OCI-LY1 (cell line): ENCODE measurements at regions not wholly inside any gene's neighbourhood (a gene's known extent, or its start where the extent isn't known, plus 50 kb on each side); places are given as distances from the start of the nearest gene placed in this dataset.

Experiments used
- EZH2 ChIP-seq: fragments of 200-600 bp; sonication (generic), shearing (Covaris generic); IDR thresholded peaks from 2 replicates; pipeline ENCODE4 v1.8.0; 2017; ENCODE audit warnings: borderline replicate concordance, mixed run types, mild to moderate bottlenecking, antibody characterized with exemption, low read length, moderate library complexity, mixed read lengths
- TF ChIP-seq, protein P1 (sequence below): fragments of 200-600 bp; sonication (generic), shearing (Covaris generic); IDR thresholded peaks from 2 replicates; pipeline ENCODE4 v1.5.1; 2017; ENCODE audit warnings: mild to moderate bottlenecking, antibody characterized with exemption, low read length, moderate library complexity, mixed read lengths

DNA sequence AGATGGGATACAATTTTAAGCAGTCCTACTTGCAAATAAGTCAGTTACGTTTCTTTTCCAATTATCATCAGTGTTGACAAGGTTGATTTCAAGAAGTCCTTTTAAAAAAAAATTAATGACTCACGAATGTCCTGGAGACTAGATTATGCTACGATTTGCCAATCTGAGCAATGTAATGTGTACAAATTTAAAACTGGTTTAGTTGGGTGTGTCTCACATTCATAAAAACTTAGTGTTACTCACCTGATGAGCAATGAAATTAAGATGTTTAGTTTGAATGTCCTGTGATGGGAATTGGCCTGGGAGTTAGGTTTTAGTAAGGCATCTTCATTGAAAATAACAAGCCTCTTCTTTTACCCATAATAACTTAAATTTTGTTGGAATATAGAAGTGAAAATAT lies 136.7 kb upstream of the POF1B start:
- TF ChIP-seq, protein P1, sequence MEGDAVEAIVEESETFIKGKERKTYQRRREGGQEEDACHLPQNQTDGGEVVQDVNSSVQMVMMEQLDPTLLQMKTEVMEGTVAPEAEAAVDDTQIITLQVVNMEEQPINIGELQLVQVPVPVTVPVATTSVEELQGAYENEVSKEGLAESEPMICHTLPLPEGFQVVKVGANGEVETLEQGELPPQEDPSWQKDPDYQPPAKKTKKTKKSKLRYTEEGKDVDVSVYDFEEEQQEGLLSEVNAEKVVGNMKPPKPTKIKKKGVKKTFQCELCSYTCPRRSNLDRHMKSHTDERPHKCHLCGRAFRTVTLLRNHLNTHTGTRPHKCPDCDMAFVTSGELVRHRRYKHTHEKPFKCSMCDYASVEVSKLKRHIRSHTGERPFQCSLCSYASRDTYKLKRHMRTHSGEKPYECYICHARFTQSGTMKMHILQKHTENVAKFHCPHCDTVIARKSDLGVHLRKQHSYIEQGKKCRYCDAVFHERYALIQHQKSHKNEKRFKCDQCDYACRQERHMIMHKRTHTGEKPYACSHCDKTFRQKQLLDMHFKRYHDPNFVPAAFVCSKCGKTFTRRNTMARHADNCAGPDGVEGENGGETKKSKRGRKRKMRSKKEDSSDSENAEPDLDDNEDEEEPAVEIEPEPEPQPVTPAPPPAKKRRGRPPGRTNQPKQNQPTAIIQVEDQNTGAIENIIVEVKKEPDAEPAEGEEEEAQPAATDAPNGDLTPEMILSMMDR: no peak
- no peak for TF ChIP-seq EZH2
